ENCODE measurements at regions not wholly inside any gene's neighbourhood (a gene's known extent, or its start where the extent isn't known, plus 50 kb on each side); places are given as distances from the start of the nearest gene placed in this dataset.
"Not testable (repeated sequence)": the region's sequence is repeated elsewhere in the genome, so short reads cannot be mapped to it uniquely, and the experiment has no call there.

GRCh38 chr6:144793744-144794143 is 508.6 kb downstream of the UTRN start:
- DNase-seq, result no peak

- DNase-seq, result not testable (repeated sequence)
These were observed 509.9 kb downstream of the UTRN start for GRCh38 chr6:144795022-144795421.

GRCh38 chr6:144796070-144796469 is 510.9 kb downstream of the UTRN start:
- no peak for DNase-seq

GRCh38 chr6:144797881-144798589 is 512.9 kb downstream of the UTRN start:
- no peak for DNase-seq

GRCh38 chr6:144804246-144804790 is 519.2 kb downstream of the UTRN start:
- no peak for DNase-seq

GRCh38 chr6:144805049-144805448 is 519.9 kb downstream of the UTRN start:
- DNase-seq, result no peak

GRCh38 chr6:144806222-144806621 is 521.1 kb downstream of the UTRN start:
- DNase-seq, result no peak

GRCh38 chr6:144809120-144809519 is 524.0 kb downstream of the UTRN start:
- no peak for DNase-seq

GRCh38 chr6:144809969-144810368 is 524.8 kb downstream of the UTRN start:
- no peak for DNase-seq

- no peak for DNase-seq
These were observed 526.0 kb downstream of the UTRN start for GRCh38 chr6:144811140-144811539.

GRCh38 chr6:144816936-144817335 is 531.8 kb downstream of the UTRN start:
- no peak for DNase-seq

GRCh38 chr6:144820270-144820669 is 535.1 kb downstream of the UTRN start:
- no peak for DNase-seq

- no peak for DNase-seq
These were observed 538.0 kb downstream of the UTRN start for GRCh38 chr6:144823131-144823530.

GRCh38 chr6:144824018-144824417 is 538.9 kb downstream of the UTRN start:
- DNase-seq, result no peak

GRCh38 chr6:144834426-144835038 is 549.4 kb downstream of the UTRN start:
- no peak for DNase-seq

- DNase-seq, result no peak
These were observed 550.3 kb downstream of the UTRN start for GRCh38 chr6:144835322-144835973.

- no peak for DNase-seq
These were observed 555.5 kb downstream of the UTRN start for GRCh38 chr6:144840619-144841018.

GRCh38 chr6:144843701-144844100 is 558.6 kb downstream of the UTRN start:
- DNase-seq, result no peak

- no peak for DNase-seq
These were observed 559.5 kb downstream of the UTRN start for GRCh38 chr6:144844596-144844995.

- no peak for DNase-seq
These were observed 560.1 kb downstream of the UTRN start for GRCh38 chr6:144845186-144845585.

GRCh38 chr6:144847916-144848315 is 562.8 kb downstream of the UTRN start:
- no peak for DNase-seq

GRCh38 chr6:144849920-144850319 is 564.8 kb downstream of the UTRN start:
- DNase-seq, result no peak

- DNase-seq, result no peak
These were observed 568.5 kb downstream of the UTRN start for GRCh38 chr6:144853603-144854002.

- no peak for DNase-seq
These were observed 569.5 kb downstream of the UTRN start for GRCh38 chr6:144854654-144855053.

All from stimulated activated CD4-positive, alpha-beta T cell treated with anti-CD3 and anti-CD28 coated beads, Interleukin-1b, Interleukin-23, amount 100 ng/mL, for 48 hours (primary cell).